ENCODE measurements at regions not wholly inside any gene's neighbourhood (a gene's known extent, or its start where the extent isn't known, plus 50 kb on each side); places are given as distances from the start of the nearest gene placed in this dataset.

- TF ChIP-seq CTCF (IDR thresholded peaks at IDR 0.05) (no peak), POLR2A (IDR thresholded peaks at IDR 0.05) (no peak), EP300 (IDR thresholded peaks at IDR 0.05) (no peak)
These were observed 63.7 kb upstream of the TMTC4 start for GRCh38 chr13:100738176-100738855.
